IMR-90 (cell line): ENCODE measurements at regions not wholly inside any gene's neighbourhood (a gene's known extent, or its start where the extent isn't known, plus 50 kb on each side); places are given as distances from the start of the nearest gene placed in this dataset.

Experiments used
- BHLHE40 ChIP-seq: fragments of 150-350 bp; IDR thresholded peaks from 2 replicates; pipeline ENCODE4 v1.6.1; 2016; ENCODE audit warnings: mild to moderate bottlenecking, low read depth, low read length
- CEBPB ChIP-seq: IDR thresholded peaks from 2 replicates; pipeline ENCODE4 v1.6.1; 2012; ENCODE audit warnings: low read depth, low read length, improper control_type of control experiment
- FOS ChIP-seq: fragments of 150-350 bp; IDR thresholded peaks from 2 replicates; pipeline ENCODE4 v1.6.1; 2016; ENCODE audit warnings: low read depth, low read length
- MAFK ChIP-seq: IDR thresholded peaks from 2 replicates; pipeline ENCODE4 v1.6.1; 2012; ENCODE audit warnings: low read depth, low read length, improper control_type of control experiment
- MXI1 ChIP-seq: IDR thresholded peaks from 2 replicates; pipeline ENCODE4 v1.6.1; 2012; ENCODE audit warnings: low read depth, mild to moderate bottlenecking, low read length, moderate library complexity, borderline replicate concordance
- NFE2L2 ChIP-seq: fragments of 150-350 bp; IDR thresholded peaks from 2 replicates; pipeline ENCODE4 v1.6.1; 2016; ENCODE audit warnings: low read depth, mild to moderate bottlenecking, low read length
- POLR2A ChIP-seq: IDR thresholded peaks from 2 replicates; pipeline ENCODE4 v1.6.1; 2012; ENCODE audit warnings: mild to moderate bottlenecking, low read depth, low read length
- RAD21 ChIP-seq: IDR thresholded peaks from 2 replicates; pipeline ENCODE4 v1.6.1; 2012; ENCODE audit warnings: low read length, improper control_type of control experiment
- RCOR1 ChIP-seq: IDR thresholded peaks from 2 replicates; pipeline ENCODE4 v1.6.1; 2012; ENCODE audit warnings: mild to moderate bottlenecking, low read length, improper control_type of control experiment; ENCODE audit not compliant: insufficient replicate concordance
- RFX5 ChIP-seq: IDR thresholded peaks from 2 replicates; pipeline ENCODE4 v1.8.0; 2012; ENCODE audit warnings: low read depth, mild to moderate bottlenecking, low read length, moderate library complexity
- SMC3 ChIP-seq: fragments of 150-350 bp; IDR thresholded peaks from 2 replicates; pipeline ENCODE4 v1.6.1; 2016; ENCODE audit warnings: low read depth, mild to moderate bottlenecking, antibody characterized with exemption, low read length, moderate library complexity
- TF ChIP-seq, protein P1 (sequence below): conservative IDR thresholded peaks from 2 replicates; pipeline ENCODE4 v1.5.1; 2012; ENCODE audit warnings: mild to moderate bottlenecking, low read depth, low read length, improper control_type of control experiment
- TF ChIP-seq, protein P2 (sequence below): fragments of 150-350 bp; IDR thresholded peaks from 2 replicates; pipeline ENCODE4 v1.6.1; 2016; ENCODE audit warnings: low read depth, mild to moderate bottlenecking, low read length, moderate library complexity, borderline replicate concordance

DNA sequence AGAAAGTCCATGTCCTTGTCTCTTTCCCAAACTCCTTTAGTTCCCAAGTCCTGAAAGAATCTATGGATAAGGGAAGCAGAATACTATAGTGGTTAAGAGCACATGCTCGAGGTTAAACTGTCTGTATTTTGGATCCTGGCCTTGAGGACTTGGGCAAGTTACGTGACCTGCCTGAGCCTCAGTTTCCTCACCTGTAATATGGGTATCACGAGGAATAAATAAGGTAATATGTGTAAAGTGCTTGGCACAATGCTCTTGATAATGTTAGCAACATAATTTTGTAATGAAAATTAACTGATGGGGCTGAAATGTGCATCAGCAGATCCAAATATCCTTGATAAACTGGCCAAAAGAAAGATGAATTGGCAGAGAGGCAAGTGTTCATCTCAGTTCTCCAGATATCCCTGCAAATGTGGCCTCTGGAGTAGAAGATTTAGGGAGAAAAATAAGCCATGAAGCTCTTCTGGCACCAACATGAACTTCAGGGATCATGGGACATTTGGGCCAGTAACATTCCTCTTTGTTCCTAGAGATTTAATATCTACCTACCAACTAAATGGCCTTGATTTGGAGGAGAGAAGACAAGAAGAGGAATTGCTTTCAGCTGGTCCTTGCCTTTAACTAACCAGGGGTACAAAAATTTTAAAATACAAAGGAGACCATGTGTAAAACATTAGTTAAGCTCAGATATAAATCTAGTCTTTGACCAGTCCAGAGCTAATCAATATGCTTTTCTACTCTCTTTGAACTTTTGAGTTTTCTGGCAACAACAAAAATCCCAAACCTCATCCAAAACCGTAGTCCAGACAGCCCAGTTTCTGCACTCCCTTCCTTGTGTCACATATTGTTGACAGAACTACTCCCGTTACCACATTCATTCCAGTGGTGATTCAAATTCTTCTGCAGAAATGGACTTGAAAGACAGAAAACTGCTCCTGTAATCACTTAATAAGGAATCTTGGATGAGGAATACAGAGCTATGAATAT, 52.7 kb upstream of the EML4 start:
- TF ChIP-seq, protein P1, sequence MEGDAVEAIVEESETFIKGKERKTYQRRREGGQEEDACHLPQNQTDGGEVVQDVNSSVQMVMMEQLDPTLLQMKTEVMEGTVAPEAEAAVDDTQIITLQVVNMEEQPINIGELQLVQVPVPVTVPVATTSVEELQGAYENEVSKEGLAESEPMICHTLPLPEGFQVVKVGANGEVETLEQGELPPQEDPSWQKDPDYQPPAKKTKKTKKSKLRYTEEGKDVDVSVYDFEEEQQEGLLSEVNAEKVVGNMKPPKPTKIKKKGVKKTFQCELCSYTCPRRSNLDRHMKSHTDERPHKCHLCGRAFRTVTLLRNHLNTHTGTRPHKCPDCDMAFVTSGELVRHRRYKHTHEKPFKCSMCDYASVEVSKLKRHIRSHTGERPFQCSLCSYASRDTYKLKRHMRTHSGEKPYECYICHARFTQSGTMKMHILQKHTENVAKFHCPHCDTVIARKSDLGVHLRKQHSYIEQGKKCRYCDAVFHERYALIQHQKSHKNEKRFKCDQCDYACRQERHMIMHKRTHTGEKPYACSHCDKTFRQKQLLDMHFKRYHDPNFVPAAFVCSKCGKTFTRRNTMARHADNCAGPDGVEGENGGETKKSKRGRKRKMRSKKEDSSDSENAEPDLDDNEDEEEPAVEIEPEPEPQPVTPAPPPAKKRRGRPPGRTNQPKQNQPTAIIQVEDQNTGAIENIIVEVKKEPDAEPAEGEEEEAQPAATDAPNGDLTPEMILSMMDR = no peak
- TF ChIP-seq MXI1 (no peak), CEBPB (0 out of 2 replicates have a peak, but pooled peaks have one; percentile 28), SMC3 (no peak), RAD21 (no peak), POLR2A (no peak), NFE2L2 (no peak), RFX5 (no peak), MAFK (no peak), BHLHE40 (no peak), RCOR1 (no peak), FOS (no peak)
- TF ChIP-seq, protein P2, sequence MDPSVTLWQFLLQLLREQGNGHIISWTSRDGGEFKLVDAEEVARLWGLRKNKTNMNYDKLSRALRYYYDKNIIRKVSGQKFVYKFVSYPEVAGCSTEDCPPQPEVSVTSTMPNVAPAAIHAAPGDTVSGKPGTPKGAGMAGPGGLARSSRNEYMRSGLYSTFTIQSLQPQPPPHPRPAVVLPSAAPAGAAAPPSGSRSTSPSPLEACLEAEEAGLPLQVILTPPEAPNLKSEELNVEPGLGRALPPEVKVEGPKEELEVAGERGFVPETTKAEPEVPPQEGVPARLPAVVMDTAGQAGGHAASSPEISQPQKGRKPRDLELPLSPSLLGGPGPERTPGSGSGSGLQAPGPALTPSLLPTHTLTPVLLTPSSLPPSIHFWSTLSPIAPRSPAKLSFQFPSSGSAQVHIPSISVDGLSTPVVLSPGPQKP = no peak
